Lower lobe of right lung (tissue), 2 donors: ENCODE measurements at regions not wholly inside any gene's neighbourhood (a gene's known extent, or its start where the extent isn't known, plus 50 kb on each side); places are given as distances from the start of the nearest gene placed in this dataset.
"Not testable (repeated sequence)": the region's sequence is repeated elsewhere in the genome, so short reads cannot be mapped to it uniquely, and the experiment has no call there.

ENCODE experiments used
- ATAC-seq, 2 donors: fragments of 200-7000 bp; cut with Tn5 transposase; one replicate each; pipeline ENCODE4 v1.9.1; 2020 to 2022; ENCODE audit warnings: mild to moderate bottlenecking in 2 of 2, moderate library complexity in 2 of 2
- DNase-seq: peaks from one replicate; pipeline ENCODE4 v3.0.0-alpha.2; 2020
- H3K27ac ChIP-seq: fragments of 200-600 bp; one replicate; pipeline ENCODE4 v1.8.0; 2022
- H3K27me3 ChIP-seq: fragments of 200-600 bp; one replicate; pipeline ENCODE4 v1.8.0; 2022; ENCODE audit warnings: low read depth
- H3K36me3 ChIP-seq: fragments of 200-600 bp; one replicate; pipeline ENCODE4 v1.8.0; 2022; ENCODE audit warnings: mild to moderate bottlenecking
- H3K4me1 ChIP-seq: fragments of 200-600 bp; one replicate; pipeline ENCODE4 v1.8.0; 2022
- H3K4me3 ChIP-seq: fragments of 200-600 bp; one replicate; pipeline ENCODE4 v1.8.0; 2022; ENCODE audit warnings: mild to moderate bottlenecking
- H3K9me3 ChIP-seq: fragments of 200-600 bp; one replicate; pipeline ENCODE4 v1.8.0; 2022
- CTCF ChIP-seq: fragments of 200-600 bp; IDR thresholded peaks from one replicate; pipeline ENCODE4 v1.8.0; 2022; ENCODE audit warnings: antibody characterized with exemption, mild to moderate bottlenecking
- intact Hi-C: fragments of 100-400 bp; cut with DNase I; formaldehyde crosslinking; loops from one replicate; pipeline ENCODE4 v1.11.0; 2022
- donor health status: DM: no; HTN: yes; CAD: no; lungs with severe emphysema.

- ATAC-seq (no peak), DNase-seq (no peak)
- intact Hi-C loops: no loop called here
- no peaks in the 10 kb centered on the region for H3K4me1 ChIP-seq
- no peak overlapping the region for H3K27ac ChIP-seq
- H3K4me3 ChIP-seq: no peak overlapping the region
- no peaks in the 10 kb centered on the region for H3K36me3 ChIP-seq
- TF ChIP-seq CTCF: no peak
- no peaks in the 10 kb centered on the region for H3K27me3 ChIP-seq
- no peaks in the 10 kb centered on the region for H3K9me3 ChIP-seq
These were observed 235.8 kb upstream of the CDH8 start for GRCh38 chr16:62272035-62272434.

- no peak overlapping the region for H3K27ac ChIP-seq
- H3K4me3 ChIP-seq: no peak overlapping the region
- intact Hi-C loops: no loop called here
- no peaks in the 10 kb centered on the region for H3K36me3 ChIP-seq
- H3K4me1 ChIP-seq: no peaks in the 10 kb centered on the region
- peaks cover 8% of the 10 kb centered on the region for H3K9me3 ChIP-seq
- no peaks in the 10 kb centered on the region for H3K27me3 ChIP-seq
- DNase-seq: no peak
- ATAC-seq: no peak
- no peak for TF ChIP-seq CTCF
These were observed 225.5 kb upstream of the CDH8 start for GRCh38 chr16:62261760-62262159.

GRCh38 chr16:62258931-62259435, 222.7 kb upstream of the CDH8 start:
- H3K27me3 ChIP-seq, H3K4me3 ChIP-seq, DNase-seq, H3K27ac ChIP-seq, H3K36me3 ChIP-seq, ATAC-seq, H3K4me1 ChIP-seq, H3K9me3 ChIP-seq, intact Hi-C loops: not testable (repeated sequence)

GRCh38 chr16:62256406-62256805, 220.2 kb upstream of the CDH8 start:
- TF ChIP-seq CTCF: no peak
- no peak for ATAC-seq
- intact Hi-C loops: no loop called here
- Histone ChIP-seq H3K4me1 (no peaks in the 10 kb centered on the region), H3K27me3 (no peaks in the 10 kb centered on the region), H3K4me3 (no peak overlapping the region), H3K36me3 (no peaks in the 10 kb centered on the region), H3K27ac (no peak overlapping the region), H3K9me3 (no peaks in the 10 kb centered on the region)
- DNase-seq: no peak

GRCh38 chr16:62254847-62255246, 218.6 kb upstream of the CDH8 start:
- H3K27ac ChIP-seq: no peak overlapping the region

GRCh38 chr16:62254372-62254771, 218.1 kb upstream of the CDH8 start:
- TF ChIP-seq CTCF: no peak
- Histone ChIP-seq H3K27ac (no peak overlapping the region), H3K4me3 (no peak overlapping the region), H3K36me3 (no peaks in the 10 kb centered on the region), H3K9me3 (no peaks in the 10 kb centered on the region), H3K4me1 (no peaks in the 10 kb centered on the region), H3K27me3 (no peaks in the 10 kb centered on the region)
- DNase-seq (no peak), ATAC-seq (no peak)
- intact Hi-C loops: no loop called here

More at GRCh38 chr16:62254847-62255246, 218.6 kb upstream of the CDH8 start:
- ATAC-seq (no peak), DNase-seq (no peak)
- Histone ChIP-seq H3K4me3 (no peak overlapping the region), H3K27me3 (no peaks in the 10 kb centered on the region), H3K36me3 (no peaks in the 10 kb centered on the region), H3K4me1 (no peaks in the 10 kb centered on the region), H3K9me3 (no peaks in the 10 kb centered on the region)
- TF ChIP-seq CTCF: no peak
- intact Hi-C loops: no loop called here
